Testis (tissue), 2 donors: ENCODE measurements at regions not wholly inside any gene's neighbourhood (a gene's known extent, or its start where the extent isn't known, plus 50 kb on each side); places are given as distances from the start of the nearest gene placed in this dataset.

Experiments used
- DNase-seq: peaks from one replicate; pipeline ENCODE4 v3.0.0-alpha.2; 2019
- H3K27ac ChIP-seq, 2 donors: fragments of 200-600 bp; sonication (generic); one replicate each; pipeline ENCODE4 v1.5.1; 2019
- H3K27me3 ChIP-seq: fragments of 200-600 bp; sonication (generic); one replicate; pipeline ENCODE4 v1.5.1; 2019
- H3K36me3 ChIP-seq: fragments of 200-600 bp; sonication (generic); one replicate; pipeline ENCODE4 v1.5.1; 2017; ENCODE audit warnings: low read depth; ENCODE audit errors: missing control alignments
- H3K4me1 ChIP-seq: fragments of 200-600 bp; sonication (generic); one replicate; pipeline ENCODE4 v1.5.1; 2019
- H3K4me3 ChIP-seq, 2 donors: fragments of 200-600 bp; sonication (generic); one replicate each; pipeline ENCODE4 v1.5.1; 2017 to 2019
- H3K9me3 ChIP-seq: fragments of 200-600 bp; sonication (generic); one replicate; pipeline ENCODE4 v1.5.1; 2017
- CTCF ChIP-seq, 3 experiments: fragments of 450-650 bp in 2 of 3; fragments of 200-600 bp in 1 of 3; sonication (generic) in 1 of 3; IDR thresholded peaks; one replicate each; pipeline ENCODE4 v1.5.1; 2016 to 2019; ENCODE audit warnings: antibody characterized with exemption in 3 of 3, mild to moderate bottlenecking in 2 of 3, moderate library complexity in 1 of 3
- POLR2A ChIP-seq: fragments of 450-650 bp; IDR thresholded peaks from one replicate; pipeline ENCODE4 v1.6.1; 2017; ENCODE audit warnings: antibody characterized with exemption, mild to moderate bottlenecking, moderate library complexity
- WGBS, 2 donors: methylation state at CpG; one replicate each; pipeline ENCODE4 v1.1.5; 2018; 5-methylcytosine and 5-hydroxymethylcytosine counted together
- intact Hi-C: fragments of 100-400 bp; cut with DNase I; formaldehyde crosslinking; loops from one replicate; pipeline ENCODE4 v1.15.1; 2023; ENCODE audit warnings: low total_unique reads
- small RNA-seq, 2 donors: library from RNA; depleted of rRNA; stranded (forward); fragments of <200 nt; gene quantifications; one replicate each; pipeline ENCODE3, GENCODE V24; 2016

- intact Hi-C loops = no loop called here
- WGBS, 2 donors = 65 to 77% methylated on average over 1 of the region's 1 CpG
- H3K27me3 ChIP-seq = no peaks in the 10 kb centered on the region
- H3K36me3 ChIP-seq = no peaks in the 10 kb centered on the region
- H3K27ac ChIP-seq = no peak overlapping the region
- no peak for DNase-seq
- H3K4me3 ChIP-seq = no peak overlapping the region
- H3K4me1 ChIP-seq = no peaks in the 10 kb centered on the region
- H3K9me3 ChIP-seq = no peaks in the 10 kb centered on the region
- TF ChIP-seq CTCF (IDR thresholded peaks at IDR 0.05) (no peak), POLR2A (no peak)
Measured at GRCh38 chr6:54057058-54057457, 54.2 kb upstream of the MLIP start.

DNA sequence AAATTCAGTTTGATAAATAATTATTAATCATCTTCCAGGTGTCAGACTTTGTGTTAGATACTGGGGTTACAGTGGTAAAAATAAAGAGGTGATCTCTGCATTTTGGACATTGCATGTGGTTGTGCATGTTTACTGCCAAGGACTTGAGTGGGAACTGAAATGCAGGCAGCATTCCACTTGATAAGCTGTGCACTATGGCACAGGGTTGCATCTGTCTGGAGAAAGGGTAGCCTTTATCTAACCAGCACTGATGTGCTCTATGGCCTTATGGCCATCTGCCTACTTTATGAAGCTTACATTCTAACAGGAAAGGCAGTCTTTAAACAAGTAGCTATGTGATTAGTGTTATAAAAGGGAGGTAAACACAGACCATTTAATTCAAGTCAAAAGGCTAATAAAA lies 53.0 kb upstream of the MLIP start:
- no peak for DNase-seq
- H3K36me3 ChIP-seq = no peaks in the 10 kb centered on the region
- TF ChIP-seq CTCF (IDR thresholded peaks at IDR 0.05) (no peak), POLR2A (no peak)
- H3K4me3 ChIP-seq = no peak overlapping the region
- H3K9me3 ChIP-seq = no peaks in the 10 kb centered on the region
- intact Hi-C loops = no loop called here
- no peaks in the 10 kb centered on the region for H3K4me1 ChIP-seq
- no peaks in the 10 kb centered on the region for H3K27me3 ChIP-seq
- no peak overlapping the region for H3K27ac ChIP-seq

GRCh38 chr6:54059683-54060082 lies 51.6 kb upstream of the MLIP start:
- no peaks in the 10 kb centered on the region for H3K27me3 ChIP-seq
- DNase-seq = no peak
- no peak overlapping the region for H3K27ac ChIP-seq
- intact Hi-C loops = no loop called here
- no peaks in the 10 kb centered on the region for H3K9me3 ChIP-seq
- H3K4me1 ChIP-seq = no peaks in the 10 kb centered on the region
- no peaks in the 10 kb centered on the region for H3K36me3 ChIP-seq
- WGBS, 2 donors = 75 to 81% methylated on average over 2 of the region's 2 CpGs
- H3K4me3 ChIP-seq = no peak overlapping the region
- TF ChIP-seq POLR2A (no peak), CTCF (IDR thresholded peaks at IDR 0.05) (no peak)

DNA sequence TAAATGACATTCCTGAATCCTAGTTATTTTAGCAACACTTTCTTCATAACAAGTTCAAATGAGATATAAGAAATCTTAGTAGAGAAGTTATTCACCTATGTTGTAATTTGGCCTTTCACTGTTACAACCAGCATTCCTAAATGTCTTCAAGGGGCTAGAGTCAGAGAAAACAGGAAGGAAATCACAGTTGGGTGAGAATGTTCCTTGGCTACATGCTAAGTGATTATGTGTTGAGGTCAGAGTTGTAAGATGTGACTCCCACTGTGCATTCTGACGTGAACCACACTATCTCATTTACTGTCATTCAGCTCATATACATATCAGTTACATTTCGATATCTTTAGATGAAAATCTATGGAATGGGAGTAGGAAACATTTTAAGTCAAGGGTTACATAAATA lies 51.0 kb upstream of the MLIP start:
- intact Hi-C loops = no loop called here
- no peak overlapping the region for H3K4me3 ChIP-seq
- no peak for DNase-seq
- WGBS, 2 donors = 59 to 79% methylated on average over 2 of the region's 2 CpGs
- H3K36me3 ChIP-seq = no peaks in the 10 kb centered on the region
- H3K9me3 ChIP-seq = no peaks in the 10 kb centered on the region
- H3K27me3 ChIP-seq = no peaks in the 10 kb centered on the region
- no peak overlapping the region for H3K27ac ChIP-seq
- no peak for TF ChIP-seq POLR2A
- TF ChIP-seq CTCF (IDR thresholded peaks at IDR 0.05) = no peak
- no peaks in the 10 kb centered on the region for H3K4me1 ChIP-seq

Small RNA genes lying in the stretch of these regions (small RNA-seq; reads per million reads assigned to genes)
- 0 reads per million in 2 donors for gene ERHP2
